Body of pancreas (tissue), 4 donors: ENCODE measurements at regions not wholly inside any gene's neighbourhood (a gene's known extent, or its start where the extent isn't known, plus 50 kb on each side); places are given as distances from the start of the nearest gene placed in this dataset.

Experiments used
- ATAC-seq: fragments of 150-250 bp; one replicate; pipeline ENCODE4 v1.9.1; 2016
- DNase-seq, 4 donors: peaks; one replicate each; pipeline ENCODE4 v3.0.0-alpha.2; 2019
- H3K27ac ChIP-seq, 4 donors: fragments of 200-600 bp; sonication (generic); 1 replicate in 3 of 4; 2 replicates in 1 of 4; pipeline versions ENCODE4 v1.5.1 to v1.6.1; 2016 to 2019; ENCODE audit warnings: mild to moderate bottlenecking in 1 of 4, mixed read lengths in 1 of 4, moderate library complexity in 1 of 4
- H3K27me3 ChIP-seq, 2 donors: fragments of 200-600 bp; sonication (generic); one replicate each; pipeline ENCODE4 v1.6.0; 2016; ENCODE audit warnings: mild to moderate bottlenecking in 1 of 2
- H3K36me3 ChIP-seq, 2 donors: fragments of 200-600 bp; sonication (generic); replicated peaks in 1 of 2; 2 replicates each; pipeline ENCODE4 v1.5.1; 2016; ENCODE audit warnings: low read depth in 2 of 2; ENCODE audit not compliant: insufficient read depth in 1 of 2
- H3K4me1 ChIP-seq: fragments of 200-600 bp; sonication (generic); one replicate; pipeline ENCODE4 v1.6.0; 2016
- H3K4me3 ChIP-seq, 2 donors: fragments of 200-600 bp; sonication (generic); 1 replicate in 1 of 2; 2 replicates in 1 of 2; pipeline ENCODE4 v1.5.1; 2016 to 2019
- H3K9me3 ChIP-seq, 3 donors: fragments of 200-600 bp; sonication (generic); 1 replicate in 2 of 3; 2 replicates in 1 of 3; pipeline ENCODE4 v1.5.1; 2016
- POLR2A ChIP-seq, 3 donors: fragments of 450-650 bp; IDR thresholded peaks; one replicate each; pipeline ENCODE4 v1.6.1; 2016; ENCODE audit warnings: antibody characterized with exemption in 3 of 3, mild to moderate bottlenecking in 2 of 3
- WGBS, 2 donors: methylation state at CpG; one replicate each; pipeline ENCODE4 v1.1.5; 2017; 5-methylcytosine and 5-hydroxymethylcytosine counted together
- intact Hi-C: fragments of 100-400 bp; cut with DNase I; formaldehyde crosslinking; loops from one replicate; pipeline ENCODE4 v1.15.1; 2023
- TF ChIP-seq, protein P1 (sequence below), 7 experiments: fragments of 450-650 bp in 4 of 7; fragments of 200-600 bp in 3 of 7; sonication (generic) in 3 of 7; IDR thresholded peaks; one replicate each; pipeline ENCODE4 v1.5.1; 2016 to 2019; ENCODE audit warnings: antibody characterized with exemption in 7 of 7

- no peak for TF ChIP-seq POLR2A (IDR thresholded peaks at IDR 0.05)
- TF ChIP-seq, protein P1, sequence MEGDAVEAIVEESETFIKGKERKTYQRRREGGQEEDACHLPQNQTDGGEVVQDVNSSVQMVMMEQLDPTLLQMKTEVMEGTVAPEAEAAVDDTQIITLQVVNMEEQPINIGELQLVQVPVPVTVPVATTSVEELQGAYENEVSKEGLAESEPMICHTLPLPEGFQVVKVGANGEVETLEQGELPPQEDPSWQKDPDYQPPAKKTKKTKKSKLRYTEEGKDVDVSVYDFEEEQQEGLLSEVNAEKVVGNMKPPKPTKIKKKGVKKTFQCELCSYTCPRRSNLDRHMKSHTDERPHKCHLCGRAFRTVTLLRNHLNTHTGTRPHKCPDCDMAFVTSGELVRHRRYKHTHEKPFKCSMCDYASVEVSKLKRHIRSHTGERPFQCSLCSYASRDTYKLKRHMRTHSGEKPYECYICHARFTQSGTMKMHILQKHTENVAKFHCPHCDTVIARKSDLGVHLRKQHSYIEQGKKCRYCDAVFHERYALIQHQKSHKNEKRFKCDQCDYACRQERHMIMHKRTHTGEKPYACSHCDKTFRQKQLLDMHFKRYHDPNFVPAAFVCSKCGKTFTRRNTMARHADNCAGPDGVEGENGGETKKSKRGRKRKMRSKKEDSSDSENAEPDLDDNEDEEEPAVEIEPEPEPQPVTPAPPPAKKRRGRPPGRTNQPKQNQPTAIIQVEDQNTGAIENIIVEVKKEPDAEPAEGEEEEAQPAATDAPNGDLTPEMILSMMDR (IDR thresholded peaks at IDR 0.05) = no peak
- Histone ChIP-seq H3K36me3 (no peaks in the 10 kb centered on the region), H3K27me3 (no peaks in the 10 kb centered on the region), H3K4me1 (no peaks in the 10 kb centered on the region), H3K27ac (no peak overlapping the region), H3K4me3 (no peak overlapping the region), H3K9me3 (no peaks in the 10 kb centered on the region)
- intact Hi-C loops = no loop called here
- DNase-seq (no peak), ATAC-seq (no peak)
- WGBS, 2 donors = 43 to 55% methylated on average over 2 of the region's 2 CpGs
Measured at GRCh38 chr3:67076607-67077006, 78.5 kb downstream of the KBTBD8 start.

DNA sequence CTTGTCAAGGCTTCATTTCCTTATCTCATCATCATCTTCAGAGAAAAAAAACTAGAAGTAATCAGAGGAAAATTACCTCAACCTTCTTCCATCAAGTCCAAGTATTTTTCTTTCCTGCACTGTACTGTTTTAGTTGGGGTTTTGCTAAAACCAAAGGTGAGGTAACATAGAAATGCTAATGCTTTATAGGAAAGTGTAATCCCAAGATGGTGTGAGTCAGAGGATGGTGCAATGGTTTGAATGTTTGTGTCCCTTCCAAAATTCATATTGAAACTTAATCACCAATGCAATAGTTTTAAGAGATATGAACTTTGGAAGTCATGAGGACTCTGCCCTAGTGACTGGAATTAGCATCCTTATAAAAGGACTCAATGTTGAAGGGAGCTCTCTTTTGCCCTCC lies 79.5 kb downstream of the KBTBD8 start:
- Histone ChIP-seq H3K4me3 (no peak overlapping the region), H3K27me3 (no peaks in the 10 kb centered on the region), H3K4me1 (no peaks in the 10 kb centered on the region), H3K27ac (no peak overlapping the region), H3K36me3 (no peaks in the 10 kb centered on the region), H3K9me3 (no peaks in the 10 kb centered on the region)
- ATAC-seq = no peak
- TF ChIP-seq, protein P1 (IDR thresholded peaks at IDR 0.05) = no peak
- TF ChIP-seq POLR2A (IDR thresholded peaks at IDR 0.05) = no peak
- intact Hi-C loops = no loop called here
- DNase-seq = no peak

DNA sequence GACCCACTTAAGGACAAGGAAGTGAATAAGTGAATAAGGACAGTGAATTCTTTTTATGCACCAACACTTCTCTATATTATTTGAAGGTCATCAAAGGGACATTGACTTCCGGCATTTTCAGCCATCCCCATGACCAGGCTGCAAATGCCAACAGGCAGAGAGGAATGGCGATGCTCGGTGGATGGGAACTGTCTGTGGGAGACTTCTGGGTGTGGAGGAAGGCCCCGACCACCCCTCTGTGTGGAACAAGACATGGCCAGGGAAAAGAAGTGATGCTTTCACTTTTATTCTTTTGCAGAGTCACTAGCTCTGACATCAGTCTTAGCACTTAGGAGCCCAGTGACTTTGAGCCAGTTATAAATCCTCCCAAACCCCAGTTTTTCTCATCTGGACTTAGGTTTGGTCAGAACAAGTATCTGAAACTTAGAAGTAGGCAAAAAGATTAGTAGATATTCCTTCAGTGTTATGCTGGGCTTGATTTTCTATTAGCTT lies 84.5 kb downstream of the KBTBD8 start:
- H3K9me3 ChIP-seq = no peaks in the 10 kb centered on the region
- H3K27ac ChIP-seq = no peak overlapping the region
- H3K27me3 ChIP-seq = no peaks in the 10 kb centered on the region
- ATAC-seq (no peak), DNase-seq (no peak)
- no peaks in the 10 kb centered on the region for H3K36me3 ChIP-seq
- 78 to 88% methylated on average over 4 of the region's 4 CpGs for WGBS, 2 donors
- no peak overlapping the region for H3K4me3 ChIP-seq
- intact Hi-C loops = no loop called here
- H3K4me1 ChIP-seq = no peaks in the 10 kb centered on the region
- TF ChIP-seq, protein P1 (IDR thresholded peaks at IDR 0.05) = no peak
- TF ChIP-seq POLR2A (IDR thresholded peaks at IDR 0.05) = no peak

GRCh38 chr3:67083277-67083676 lies 85.2 kb downstream of the KBTBD8 start:
- no peaks in the 10 kb centered on the region for H3K9me3 ChIP-seq
- H3K27ac ChIP-seq = no peak overlapping the region
- TF ChIP-seq, protein P1 (IDR thresholded peaks at IDR 0.05) = no peak
- no peak for TF ChIP-seq POLR2A (IDR thresholded peaks at IDR 0.05)
- H3K4me1 ChIP-seq = no peaks in the 10 kb centered on the region
- DNase-seq = no peak
- H3K36me3 ChIP-seq = no peaks in the 10 kb centered on the region
- no peak overlapping the region for H3K4me3 ChIP-seq
- 47 to 66% methylated on average over 1 of the region's 1 CpG for WGBS, 2 donors
- no peak for ATAC-seq
- H3K27me3 ChIP-seq = no peaks in the 10 kb centered on the region
- intact Hi-C loops = no loop called here

DNA sequence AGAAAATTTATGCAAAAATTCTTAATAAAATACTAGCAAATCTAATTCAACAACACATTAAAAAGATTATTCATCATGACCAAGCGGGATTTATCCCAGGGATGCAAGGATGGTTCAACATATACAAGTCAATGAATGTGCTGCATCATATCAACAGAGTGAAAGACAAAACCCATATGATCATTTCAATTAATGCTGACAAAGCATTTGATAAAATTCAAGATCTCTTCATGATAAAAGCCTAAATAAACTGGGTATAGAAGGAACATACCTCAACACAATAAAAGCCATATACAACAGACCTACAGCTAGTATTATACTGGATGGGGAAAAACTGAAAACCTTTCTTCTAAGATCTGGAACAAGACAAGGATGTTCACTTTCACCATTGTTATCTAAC lies 89.7 kb downstream of the KBTBD8 start:
- H3K36me3 ChIP-seq = no peaks in the 10 kb centered on the region
- no peak for TF ChIP-seq POLR2A (IDR thresholded peaks at IDR 0.05)
- TF ChIP-seq, protein P1 (IDR thresholded peaks at IDR 0.05) = no peak
- H3K4me3 ChIP-seq = no peak overlapping the region
- 80 to 90% methylated on average over 1 of the region's 1 CpG for WGBS, 2 donors
- H3K4me1 ChIP-seq = no peaks in the 10 kb centered on the region
- ATAC-seq (no peak), DNase-seq (no peak)
- H3K27me3 ChIP-seq = no peaks in the 10 kb centered on the region
- H3K9me3 ChIP-seq = no peaks in the 10 kb centered on the region
- intact Hi-C loops = no loop called here
- no peak overlapping the region for H3K27ac ChIP-seq
